Esophagus squamous epithelium (tissue), 5 donors: ENCODE measurements at regions not wholly inside any gene's neighbourhood (a gene's known extent, or its start where the extent isn't known, plus 50 kb on each side); places are given as distances from the start of the nearest gene placed in this dataset.

Experiments used
- DNase-seq: peaks from one replicate; lab custom pipeline; 2025; lab: John Stamatoyannopoulos, UW
- H3K27ac ChIP-seq, 4 donors: fragments of 200-600 bp; sonication (generic); one replicate each; pipeline ENCODE4 v1.5.1; 2016 to 2019; ENCODE audit warnings: mild to moderate bottlenecking in 1 of 4
- H3K27me3 ChIP-seq, 4 donors: fragments of 200-600 bp; sonication (generic); 1 replicate in 3 of 4; 2 replicates in 1 of 4; pipeline versions ENCODE4 v1.5.1 to v1.6.0; 2017 to 2021; ENCODE audit warnings: antibody characterized with exemption in 1 of 4
- H3K36me3 ChIP-seq, 3 donors: fragments of 200-600 bp; sonication (generic); one replicate each; pipeline ENCODE4 v1.5.1; 2016 to 2019
- H3K4me1 ChIP-seq, 3 donors: fragments of 200-600 bp; sonication (generic); one replicate each; pipeline ENCODE4 v1.5.1; 2017 to 2019
- H3K4me3 ChIP-seq, 4 donors: fragments of 200-600 bp; sonication (generic); 1 replicate in 3 of 4; 2 replicates in 1 of 4; pipeline ENCODE4 v1.5.1; 2016 to 2019; ENCODE audit warnings: mild to moderate bottlenecking in 2 of 4, moderate library complexity in 1 of 4
- H3K9me3 ChIP-seq, 3 donors: fragments of 200-600 bp; sonication (generic); one replicate each; pipeline ENCODE4 v1.5.1; 2016 to 2019
- CTCF ChIP-seq, 6 experiments: fragments of 450-650 bp in 4 of 6; fragments of 200-600 bp in 2 of 6; sonication (generic) in 2 of 6; IDR thresholded peaks; one replicate each; pipeline ENCODE4 v1.5.1; 2016 to 2019; ENCODE audit warnings: antibody characterized with exemption in 6 of 6, mild to moderate bottlenecking in 4 of 6, moderate library complexity in 4 of 6
- POLR2A ChIP-seq, 4 donors: fragments of 450-650 bp; IDR thresholded peaks; one replicate each; pipeline ENCODE4 v1.6.1; 2017; ENCODE audit warnings: antibody characterized with exemption in 4 of 4, mild to moderate bottlenecking in 4 of 4, moderate library complexity in 3 of 4
- WGBS, 2 donors: methylation state at CpG; one replicate each; pipeline ENCODE4 v1.1.5; 2018; 5-methylcytosine and 5-hydroxymethylcytosine counted together
- intact Hi-C: fragments of 100-400 bp; cut with DNase I; formaldehyde crosslinking; loops from one replicate; pipeline ENCODE4 v1.15.0; 2022
- donor health status: DM: yes; HTN: yes; CAD: no.

- no peak overlapping the region for H3K4me3 ChIP-seq
- H3K9me3 ChIP-seq, result no peaks in the 10 kb centered on the region
- TF ChIP-seq POLR2A (IDR thresholded peaks at IDR 0.05), result no peak
- TF ChIP-seq CTCF (IDR thresholded peaks at IDR 0.05), result no peak
- no peak overlapping the region for H3K27ac ChIP-seq
- H3K4me1 ChIP-seq, result no peaks in the 10 kb centered on the region
- H3K36me3 ChIP-seq, result no peaks in the 10 kb centered on the region
- no peak for DNase-seq
- intact Hi-C loops, result no loop called here
- H3K27me3 ChIP-seq, result no peaks in the 10 kb centered on the region
- 67 to 83% methylated on average over 3 of the region's 3 CpGs for WGBS, 2 donors
These were observed 179.7 kb upstream of the CDH20 start for GRCh38 chr18:61153571-61153970.

GRCh38 chr18:61154866-61155265 is 178.4 kb upstream of the CDH20 start:
- no peak overlapping the region for H3K27ac ChIP-seq
- no peak for DNase-seq
- no peaks in the 10 kb centered on the region for H3K4me1 ChIP-seq
- TF ChIP-seq POLR2A (IDR thresholded peaks at IDR 0.05), result no peak
- TF ChIP-seq CTCF (IDR thresholded peaks at IDR 0.05), result no peak
- 48 to 52% methylated on average over 3 of the region's 3 CpGs for WGBS, 2 donors
- no peak overlapping the region for H3K4me3 ChIP-seq
- no peaks in the 10 kb centered on the region for H3K27me3 ChIP-seq
- H3K9me3 ChIP-seq, result no peaks in the 10 kb centered on the region
- no peaks in the 10 kb centered on the region for H3K36me3 ChIP-seq
- intact Hi-C loops, result no loop called here

- WGBS, 2 donors, result 69 to 76% methylated on average over 3 of the region's 3 CpGs
- no peak overlapping the region for H3K4me3 ChIP-seq
- TF ChIP-seq POLR2A (IDR thresholded peaks at IDR 0.05) (no peak), CTCF (IDR thresholded peaks at IDR 0.05) (no peak)
These were observed 177.6 kb upstream of the CDH20 start for GRCh38 chr18:61155586-61155985.

GRCh38 chr18:61157451-61157850 is 175.8 kb upstream of the CDH20 start:
- H3K27ac ChIP-seq, result no peak overlapping the region
- no peaks in the 10 kb centered on the region for H3K9me3 ChIP-seq
- no peak for TF ChIP-seq POLR2A (IDR thresholded peaks at IDR 0.05)
- TF ChIP-seq CTCF (IDR thresholded peaks at IDR 0.05), result no peak
- intact Hi-C loops, result no loop called here
- no peaks in the 10 kb centered on the region for H3K36me3 ChIP-seq
- DNase-seq, result no peak
- no peak overlapping the region for H3K4me3 ChIP-seq
- H3K27me3 ChIP-seq, result no peaks in the 10 kb centered on the region
- 83 to 89% methylated on average over 6 of the region's 6 CpGs for WGBS, 2 donors
- no peaks in the 10 kb centered on the region for H3K4me1 ChIP-seq

More at GRCh38 chr18:61155586-61155985, 177.6 kb upstream of the CDH20 start:
- H3K27me3 ChIP-seq, result no peaks in the 10 kb centered on the region
- intact Hi-C loops, result no loop called here
- no peaks in the 10 kb centered on the region for H3K4me1 ChIP-seq
- H3K36me3 ChIP-seq, result no peaks in the 10 kb centered on the region
- H3K27ac ChIP-seq, result no peak overlapping the region
- no peaks in the 10 kb centered on the region for H3K9me3 ChIP-seq
- DNase-seq, result no peak

GRCh38 chr18:61159246-61159645 is 174.0 kb upstream of the CDH20 start:
- TF ChIP-seq CTCF (IDR thresholded peaks at IDR 0.05) (no peak), POLR2A (IDR thresholded peaks at IDR 0.05) (no peak)
- Histone ChIP-seq H3K4me1 (no peaks in the 10 kb centered on the region), H3K27ac (no peak overlapping the region), H3K27me3 (no peaks in the 10 kb centered on the region), H3K4me3 (no peak overlapping the region), H3K36me3 (no peaks in the 10 kb centered on the region), H3K9me3 (no peaks in the 10 kb centered on the region)
- intact Hi-C loops, result no loop called here
- DNase-seq, result no peak
- 55 to 58% methylated on average over 4 of the region's 4 CpGs for WGBS, 2 donors
